HG02588 (cell line): ENCODE measurements at regions not wholly inside any gene's neighbourhood (a gene's known extent, or its start where the extent isn't known, plus 50 kb on each side); places are given as distances from the start of the nearest gene placed in this dataset.

Experiments used
- ATAC-seq: cut with Tn5 transposase; IDR thresholded peaks from one replicate; pipeline ENCODE4 v1.9.1; 2021; ENCODE audit warnings: mild to moderate bottlenecking, moderate library complexity; ENCODE audit not compliant: unreplicated experiment

- ATAC-seq: no peak
These were observed 1413.1 kb upstream of the CDH6 start for GRCh38 chr5:29780401-29780800.

- ATAC-seq: no peak
These were observed 1414.3 kb upstream of the CDH6 start for GRCh38 chr5:29779141-29779540.

- ATAC-seq: no peak
These were observed 1416.1 kb upstream of the CDH6 start for GRCh38 chr5:29777373-29777772.

GRCh38 chr5:29770936-29771335 is 1422.5 kb upstream of the CDH6 start:
- no peak for ATAC-seq

GRCh38 chr5:29769474-29769873 is 1424.0 kb upstream of the CDH6 start:
- ATAC-seq: no peak

GRCh38 chr5:29758986-29759421 is 1434.5 kb upstream of the CDH6 start:
- no peak for ATAC-seq

- no peak for ATAC-seq
These were observed 1443.0 kb upstream of the CDH6 start for GRCh38 chr5:29750453-29750852.

- ATAC-seq: no peak
These were observed 1448.9 kb upstream of the CDH6 start for GRCh38 chr5:29744618-29745017.

GRCh38 chr5:29720954-29721353 is 1472.5 kb upstream of the CDH6 start:
- no peak for ATAC-seq

GRCh38 chr5:29719171-29719570 is 1474.3 kb upstream of the CDH6 start:
- no peak for ATAC-seq

GRCh38 chr5:29715167-29715566 is 1478.3 kb upstream of the CDH6 start:
- no peak for ATAC-seq

GRCh38 chr5:29702875-29703274 is 1490.6 kb upstream of the CDH6 start:
- ATAC-seq: no peak

- ATAC-seq: no peak
These were observed 1491.9 kb upstream of the CDH6 start for GRCh38 chr5:29701600-29701999.

GRCh38 chr5:29697785-29698414 is 1495.6 kb upstream of the CDH6 start:
- no peak for ATAC-seq

GRCh38 chr5:29697278-29697677 is 1496.2 kb upstream of the CDH6 start:
- ATAC-seq: no peak

- ATAC-seq: no peak
These were observed 1520.8 kb upstream of the CDH6 start for GRCh38 chr5:29672678-29673077.

- no peak for ATAC-seq
These were observed 1530.6 kb upstream of the CDH6 start for GRCh38 chr5:29662876-29663275.

- no peak for ATAC-seq
These were observed 1538.5 kb upstream of the CDH6 start for GRCh38 chr5:29654954-29655353.

GRCh38 chr5:29649321-29649720 is 1544.2 kb upstream of the CDH6 start:
- no peak for ATAC-seq

- no peak for ATAC-seq
These were observed 1550.9 kb upstream of the CDH6 start for GRCh38 chr5:29642601-29643000.

GRCh38 chr5:29614206-29614605 is 1579.3 kb upstream of the CDH6 start:
- ATAC-seq: no peak

GRCh38 chr5:29588236-29588635 is 1605.2 kb upstream of the CDH6 start:
- no peak for ATAC-seq

GRCh38 chr5:29587832-29588231 is 1605.7 kb upstream of the CDH6 start:
- no peak for ATAC-seq
